Endothelial cell (in vitro differentiated cells): ENCODE measurements at regions not wholly inside any gene's neighbourhood (a gene's known extent, or its start where the extent isn't known, plus 50 kb on each side); places are given as distances from the start of the nearest gene placed in this dataset.

Experiments used
- DNase-seq: peaks from one replicate; pipeline ENCODE4 v3.0.0; 2021; ENCODE audit warnings: low spot score
- H3K27ac Mint-ChIP-seq: one replicate; pipeline ENCODE4 v1.8.0; 2021; ENCODE audit warnings: mixed read lengths, inconsistent platforms; ENCODE audit not compliant: unreplicated experiment
- H3K27me3 Mint-ChIP-seq: one replicate; pipeline ENCODE4 v1.8.0; 2021; ENCODE audit warnings: mild to moderate bottlenecking, moderate library complexity, mixed read lengths, inconsistent platforms; ENCODE audit not compliant: unreplicated experiment
- H3K36me3 Mint-ChIP-seq: one replicate; pipeline ENCODE4 v1.8.0; 2021; ENCODE audit warnings: mild to moderate bottlenecking, low read depth, mixed read lengths, inconsistent platforms; ENCODE audit not compliant: unreplicated experiment
- H3K4me1 Mint-ChIP-seq: one replicate; pipeline ENCODE4 v1.8.0; 2021; ENCODE audit warnings: mild to moderate bottlenecking, mixed read lengths, inconsistent platforms; ENCODE audit not compliant: unreplicated experiment
- H3K4me3 Mint-ChIP-seq: one replicate; pipeline ENCODE4 v1.8.0; 2021; ENCODE audit warnings: mild to moderate bottlenecking, mixed read lengths, inconsistent platforms; ENCODE audit not compliant: unreplicated experiment
- H3K9me3 Mint-ChIP-seq: one replicate; pipeline ENCODE4 v1.8.0; 2021; ENCODE audit warnings: mixed read lengths, inconsistent platforms; ENCODE audit not compliant: unreplicated experiment
- CTCF ChIP-seq: fragments of 200-600 bp; sonication (generic); IDR thresholded peaks from one replicate; pipeline ENCODE4 v1.5.0; 2021; ENCODE audit warnings: antibody characterized with exemption; ENCODE audit not compliant: unreplicated experiment

GRCh38 chr6:6806844-6807518, 218.5 kb downstream of the LY86 start:
- H3K4me3 Mint-ChIP-seq = no peak overlapping the region
- peaks cover 14% of the 10 kb centered on the region for H3K4me1 Mint-ChIP-seq
- no peaks in the 10 kb centered on the region for H3K36me3 Mint-ChIP-seq
- no peak for TF ChIP-seq CTCF
- H3K27ac Mint-ChIP-seq = no peak overlapping the region
- DNase-seq = no peak
- H3K9me3 Mint-ChIP-seq = no peaks in the 10 kb centered on the region
- H3K27me3 Mint-ChIP-seq = peaks cover 7% of the 10 kb centered on the region

DNA sequence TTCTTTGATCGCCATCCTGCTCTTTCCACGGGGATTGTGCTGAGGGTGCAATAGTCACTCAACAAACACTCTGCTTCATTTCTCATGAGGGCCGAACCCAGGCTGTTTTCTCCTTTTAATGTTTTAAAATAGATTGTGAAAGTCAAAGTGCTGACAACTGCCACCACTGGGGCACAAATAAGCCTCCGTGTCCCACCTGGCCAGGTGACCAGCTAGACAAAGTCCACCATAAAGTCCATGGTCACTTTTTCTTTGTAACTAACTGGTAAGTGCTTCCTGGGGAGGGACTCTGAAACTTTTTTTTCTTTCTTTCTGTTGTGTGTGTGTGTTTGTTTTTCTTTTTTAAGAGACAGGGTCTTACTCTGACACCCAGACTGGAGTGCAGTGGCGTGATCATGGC, 219.8 kb downstream of the LY86 start:
- no peaks in the 10 kb centered on the region for H3K36me3 Mint-ChIP-seq
- H3K4me3 Mint-ChIP-seq = no peak overlapping the region
- H3K27me3 Mint-ChIP-seq = peaks cover 2% of the 10 kb centered on the region
- TF ChIP-seq CTCF = no peak
- H3K9me3 Mint-ChIP-seq = no peaks in the 10 kb centered on the region
- peaks cover 19% of the 10 kb centered on the region for H3K4me1 Mint-ChIP-seq
- no peak overlapping the region for H3K27ac Mint-ChIP-seq
- DNase-seq = no peak

GRCh38 chr6:6808915-6809314, 220.4 kb downstream of the LY86 start:
- H3K9me3 Mint-ChIP-seq = no peaks in the 10 kb centered on the region
- no peak for TF ChIP-seq CTCF
- no peak overlapping the region for H3K4me3 Mint-ChIP-seq
- H3K27ac Mint-ChIP-seq = no peak overlapping the region
- no peak for DNase-seq
- peaks cover 21% of the 10 kb centered on the region for H3K4me1 Mint-ChIP-seq
- peaks cover 2% of the 10 kb centered on the region for H3K27me3 Mint-ChIP-seq
- no peaks in the 10 kb centered on the region for H3K36me3 Mint-ChIP-seq

DNA sequence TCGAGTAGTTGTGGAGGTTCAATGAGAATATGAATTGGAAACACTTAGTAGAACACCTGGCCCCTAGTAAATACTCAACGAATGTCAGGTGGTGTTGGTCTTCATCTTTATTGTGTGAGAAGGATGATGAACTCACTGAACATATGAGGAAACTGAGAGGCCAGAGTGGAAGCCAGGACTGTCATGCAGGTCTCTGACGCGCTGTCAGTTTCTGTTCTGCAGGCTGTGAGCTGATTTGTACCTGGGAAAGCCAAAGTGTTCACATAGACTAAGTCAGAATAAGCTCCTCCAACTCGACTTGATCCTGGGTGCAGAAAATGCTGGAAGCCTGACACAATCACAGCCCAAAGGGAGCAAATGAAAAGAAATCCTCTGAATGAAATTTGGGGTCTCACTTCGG, 222.2 kb downstream of the LY86 start:
- TF ChIP-seq CTCF = no peak
- H3K4me1 Mint-ChIP-seq = peaks cover 20% of the 10 kb centered on the region
- peaks cover 2% of the 10 kb centered on the region for H3K27me3 Mint-ChIP-seq
- no peaks in the 10 kb centered on the region for H3K9me3 Mint-ChIP-seq
- H3K36me3 Mint-ChIP-seq = no peaks in the 10 kb centered on the region
- no peak for DNase-seq
- no peak overlapping the region for H3K4me3 Mint-ChIP-seq
- peak overlapping the region; percentile 88 for H3K27ac Mint-ChIP-seq

GRCh38 chr6:6811128-6812009, 222.8 kb downstream of the LY86 start:
- Mint-ChIP-seq H3K4me1 (peaks cover 19% of the 10 kb centered on the region), H3K27ac (peak overlapping the region; percentile 88), H3K9me3 (no peaks in the 10 kb centered on the region), H3K36me3 (no peaks in the 10 kb centered on the region), H3K4me3 (peak overlapping the region; percentile 76), H3K27me3 (peaks cover 2% of the 10 kb centered on the region)
- peak; percentile 27 for DNase-seq
- TF ChIP-seq CTCF = no peak
